Liver (tissue), 8 donors: ENCODE measurements at regions not wholly inside any gene's neighbourhood (a gene's known extent, or its start where the extent isn't known, plus 50 kb on each side); places are given as distances from the start of the nearest gene placed in this dataset.
A peak's percentile ranks its signal among the peaks of the same experiment; 100 is the strongest.

Experiments used
- DNase-seq: peaks from one replicate; pipeline ENCODE4 v3.0.0-alpha.2; 2017; ENCODE audit warnings: low spot score
- H3K27ac ChIP-seq, 2 donors: one replicate each; pipeline ENCODE4 v1.7.0; 2013; ENCODE audit warnings: inconsistent platforms in 2 of 2, low read length in 2 of 2, control low read depth in 1 of 2, low read depth in 1 of 2, mild to moderate bottlenecking in 1 of 2
- H3K27me3 ChIP-seq, 4 donors: one replicate each; pipeline versions ENCODE4 v1.6.1 to v1.7.0; 2013; ENCODE audit warnings: low read length in 3 of 4, inconsistent platforms in 1 of 4, mild to moderate bottlenecking in 1 of 4, moderate library complexity in 1 of 4; ENCODE audit not compliant: control insufficient read depth in 4 of 4, insufficient read depth in 4 of 4
- H3K36me3 ChIP-seq, 4 donors: one replicate each; pipeline versions ENCODE4 v1.6.1 to v1.7.0; 2013; ENCODE audit warnings: low read length in 3 of 4, mild to moderate bottlenecking in 3 of 4, low read depth in 1 of 4, moderate library complexity in 1 of 4; ENCODE audit not compliant: control insufficient read depth in 4 of 4, insufficient read depth in 3 of 4
- H3K4me1 ChIP-seq, 4 donors: one replicate each; pipeline versions ENCODE4 v1.6.1 to v1.7.0; 2013; ENCODE audit warnings: low read length in 3 of 4, mild to moderate bottlenecking in 3 of 4, moderate library complexity in 1 of 4; ENCODE audit not compliant: control insufficient read depth in 4 of 4, insufficient read depth in 4 of 4
- H3K4me3 ChIP-seq, 3 donors: one replicate each; pipeline versions ENCODE4 v1.6.1 to v1.7.0; 2013; ENCODE audit warnings: low read length in 3 of 3, control low read depth in 1 of 3, low read depth in 1 of 3, mild to moderate bottlenecking in 1 of 3
- H3K9ac ChIP-seq, 2 donors: one replicate each; pipeline ENCODE4 v1.7.0; 2013; ENCODE audit warnings: low read length in 2 of 2, mild to moderate bottlenecking in 2 of 2, moderate library complexity in 2 of 2, control low read depth in 1 of 2, low read depth in 1 of 2
- H3K9me3 ChIP-seq, 4 donors: one replicate each; pipeline versions ENCODE4 v1.6.1 to v1.7.0; 2013; ENCODE audit warnings: low read length in 3 of 4; ENCODE audit not compliant: control insufficient read depth in 4 of 4
- EGR1 ChIP-seq, 2 donors: IDR thresholded peaks; 2 replicates each; pipeline ENCODE4 v1.6.1; 2016 to 2018; ENCODE audit warnings: antibody characterized with exemption in 2 of 2, low read depth in 2 of 2
- FOXA1 ChIP-seq: IDR thresholded peaks from 2 replicates; pipeline ENCODE4 v1.6.1; 2016; ENCODE audit warnings: antibody characterized with exemption
- FOXA2 ChIP-seq: IDR thresholded peaks from 2 replicates; pipeline ENCODE4 v1.6.1; 2016; ENCODE audit warnings: antibody characterized with exemption
- GABPA ChIP-seq, 2 donors: IDR thresholded peaks in 1 of 2; conservative IDR thresholded peaks in 1 of 2; 2 replicates each; pipeline ENCODE4 v1.6.1; 2016; ENCODE audit warnings: antibody characterized with exemption in 2 of 2, mild to moderate bottlenecking in 1 of 2, moderate library complexity in 1 of 2
- HNF4A ChIP-seq, 2 donors: conservative IDR thresholded peaks; 2 replicates each; pipeline ENCODE4 v1.6.1; 2016; ENCODE audit warnings: antibody characterized with exemption in 2 of 2, mild to moderate bottlenecking in 2 of 2
- HNF4G ChIP-seq: IDR thresholded peaks from 2 replicates; pipeline ENCODE4 v1.6.1; 2016; ENCODE audit warnings: antibody characterized with exemption
- JUND ChIP-seq, 2 donors: IDR thresholded peaks; 2 replicates each; pipeline ENCODE4 v1.6.1; 2016; ENCODE audit warnings: antibody characterized with exemption in 2 of 2
- NR2F2 ChIP-seq: IDR thresholded peaks from 2 replicates; pipeline ENCODE4 v1.6.1; 2016; ENCODE audit warnings: antibody characterized with exemption
- RAD21 ChIP-seq, 2 donors: IDR thresholded peaks; 2 replicates each; pipeline ENCODE4 v1.6.1; 2016; ENCODE audit warnings: antibody characterized with exemption in 2 of 2, mild to moderate bottlenecking in 2 of 2
- RXRA ChIP-seq, 2 donors: IDR thresholded peaks; 2 replicates each; pipeline ENCODE4 v1.6.1; 2017 to 2018; ENCODE audit warnings: antibody characterized with exemption in 2 of 2, mild to moderate bottlenecking in 1 of 2
- SP1 ChIP-seq: IDR thresholded peaks from 2 replicates; pipeline ENCODE4 v1.6.1; 2018; ENCODE audit warnings: antibody characterized with exemption, mild to moderate bottlenecking
- TAF1 ChIP-seq: conservative IDR thresholded peaks from 2 replicates; pipeline ENCODE4 v1.6.1; 2016; ENCODE audit warnings: antibody characterized with exemption, mild to moderate bottlenecking
- YY1 ChIP-seq: IDR thresholded peaks from 2 replicates; pipeline ENCODE4 v1.6.1; 2016; ENCODE audit warnings: antibody characterized with exemption, mild to moderate bottlenecking
- WGBS: extraction: QIAGEN DNeasy Blood & Tissue Kit; methylation state at CpG from one replicate; pipeline ENCODE4 v1.1.7; 2013; 5-methylcytosine and 5-hydroxymethylcytosine counted together
- TF ChIP-seq, protein P1 (sequence below): IDR thresholded peaks from 2 replicates; pipeline ENCODE4 v1.6.1; 2016; ENCODE audit warnings: antibody characterized with exemption
- TF ChIP-seq, protein P2 (sequence below): fragments of 150-350 bp; IDR thresholded peaks from 2 replicates; pipeline ENCODE4 v1.5.1; 2017; ENCODE audit warnings: improper control_type of control experiment, low read depth, low read length; ENCODE audit not compliant: missing input control
- TF ChIP-seq, protein P3 (sequence below): IDR thresholded peaks from 2 replicates; pipeline ENCODE4 v1.6.1; 2016; ENCODE audit warnings: antibody characterized with exemption
- TF ChIP-seq, protein P4 (sequence below): IDR thresholded peaks from 2 replicates; pipeline ENCODE4 v1.6.1; 2016; ENCODE audit warnings: antibody characterized with exemption
- TF ChIP-seq, protein P5 (sequence below): IDR thresholded peaks from 2 replicates; pipeline ENCODE4 v1.6.1; 2016; ENCODE audit warnings: antibody characterized with exemption, mild to moderate bottlenecking
- donor health status: healthy.
- donor health status: healthy.
- donor health status: healthy.
- donor health status: healthy.
- donor health status: healthy.

DNA sequence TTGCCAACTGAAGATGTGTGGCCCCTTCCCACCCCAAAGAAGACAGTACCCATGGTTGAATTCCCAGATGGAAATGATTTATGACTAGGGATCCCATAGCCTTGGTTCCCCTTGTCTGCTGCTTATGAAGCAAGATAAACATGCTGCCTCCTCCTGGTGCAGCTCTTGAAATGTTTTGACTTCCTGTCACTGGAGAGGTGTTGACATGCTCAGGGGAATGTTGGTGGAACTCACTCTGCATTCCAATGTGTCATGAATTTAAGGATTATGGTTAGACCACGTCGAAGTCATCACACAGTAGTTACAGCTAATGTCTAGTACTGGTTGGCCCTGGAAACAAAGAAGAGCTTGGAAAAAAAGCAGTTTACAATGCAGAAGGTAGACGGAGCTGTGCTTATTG lies 69.0 kb upstream of the FAM110C start:
- 49% methylated on average over 3 of the region's 3 CpGs for WGBS
- TF ChIP-seq, protein P1, sequence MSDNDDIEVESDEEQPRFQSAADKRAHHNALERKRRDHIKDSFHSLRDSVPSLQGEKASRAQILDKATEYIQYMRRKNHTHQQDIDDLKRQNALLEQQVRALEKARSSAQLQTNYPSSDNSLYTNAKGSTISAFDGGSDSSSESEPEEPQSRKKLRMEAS, result no peak
- no peak for TF ChIP-seq YY1
- no peaks in the 10 kb centered on the region for H3K36me3 ChIP-seq

DNA sequence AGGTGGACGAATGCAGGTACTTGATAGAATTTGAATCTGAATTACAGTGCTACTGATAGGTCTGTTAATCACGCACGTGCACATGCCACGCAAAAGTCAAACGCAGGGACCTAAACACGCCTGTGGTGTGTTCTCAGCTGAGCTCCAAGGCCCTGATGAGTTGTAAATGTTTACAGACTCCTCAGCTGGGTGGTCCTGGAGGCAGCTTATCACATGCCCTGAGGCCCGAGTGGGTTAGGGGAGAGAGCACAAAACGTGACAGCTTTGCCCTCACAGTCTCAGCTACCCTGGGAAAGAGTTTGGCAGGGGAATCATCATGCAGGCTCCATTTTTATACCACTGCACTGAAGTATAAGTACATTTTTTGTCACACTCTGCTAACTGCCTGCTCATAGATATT lies 68.3 kb upstream of the FAM110C start:
- DNase-seq, result no peak
- H3K4me3 ChIP-seq, result no peak overlapping the region
- H3K9me3 ChIP-seq, result no peaks in the 10 kb centered on the region
- no peaks in the 10 kb centered on the region for H3K36me3 ChIP-seq
- 81% methylated on average over 8 of the region's 8 CpGs for WGBS
- TF ChIP-seq EGR1 (IDR thresholded peaks at IDR 0.05; ENCODE audit: low read depth in 2 of 2), result no peak
- no peak for TF ChIP-seq FOXA1
- no peak for TF ChIP-seq TAF1
- no peak for TF ChIP-seq JUND (IDR thresholded peaks at IDR 0.05)
- no peak for TF ChIP-seq NR2F2
- TF ChIP-seq, protein P2, sequence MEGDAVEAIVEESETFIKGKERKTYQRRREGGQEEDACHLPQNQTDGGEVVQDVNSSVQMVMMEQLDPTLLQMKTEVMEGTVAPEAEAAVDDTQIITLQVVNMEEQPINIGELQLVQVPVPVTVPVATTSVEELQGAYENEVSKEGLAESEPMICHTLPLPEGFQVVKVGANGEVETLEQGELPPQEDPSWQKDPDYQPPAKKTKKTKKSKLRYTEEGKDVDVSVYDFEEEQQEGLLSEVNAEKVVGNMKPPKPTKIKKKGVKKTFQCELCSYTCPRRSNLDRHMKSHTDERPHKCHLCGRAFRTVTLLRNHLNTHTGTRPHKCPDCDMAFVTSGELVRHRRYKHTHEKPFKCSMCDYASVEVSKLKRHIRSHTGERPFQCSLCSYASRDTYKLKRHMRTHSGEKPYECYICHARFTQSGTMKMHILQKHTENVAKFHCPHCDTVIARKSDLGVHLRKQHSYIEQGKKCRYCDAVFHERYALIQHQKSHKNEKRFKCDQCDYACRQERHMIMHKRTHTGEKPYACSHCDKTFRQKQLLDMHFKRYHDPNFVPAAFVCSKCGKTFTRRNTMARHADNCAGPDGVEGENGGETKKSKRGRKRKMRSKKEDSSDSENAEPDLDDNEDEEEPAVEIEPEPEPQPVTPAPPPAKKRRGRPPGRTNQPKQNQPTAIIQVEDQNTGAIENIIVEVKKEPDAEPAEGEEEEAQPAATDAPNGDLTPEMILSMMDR, result no peak
- TF ChIP-seq SP1, result no peak
- no peaks in the 10 kb centered on the region for H3K27me3 ChIP-seq
- peaks cover 0 to 6% (median 3%) of the 10 kb centered on the region in 4 donors for H3K4me1 ChIP-seq
- no peak overlapping the region for H3K27ac ChIP-seq
- H3K9ac ChIP-seq, result no peak overlapping the region

More for the DNA sequence above, 69.0 kb upstream of the FAM110C start:
- Histone ChIP-seq H3K9me3 (no peaks in the 10 kb centered on the region), H3K4me1 (peaks cover 0 to under 1% (median 0%) of the 10 kb centered on the region in 4 donors), H3K27me3 (no peaks in the 10 kb centered on the region), H3K4me3 (no peak overlapping the region), H3K27ac (no peak overlapping the region), H3K9ac (no peak overlapping the region)
- no peak for DNase-seq

DNA sequence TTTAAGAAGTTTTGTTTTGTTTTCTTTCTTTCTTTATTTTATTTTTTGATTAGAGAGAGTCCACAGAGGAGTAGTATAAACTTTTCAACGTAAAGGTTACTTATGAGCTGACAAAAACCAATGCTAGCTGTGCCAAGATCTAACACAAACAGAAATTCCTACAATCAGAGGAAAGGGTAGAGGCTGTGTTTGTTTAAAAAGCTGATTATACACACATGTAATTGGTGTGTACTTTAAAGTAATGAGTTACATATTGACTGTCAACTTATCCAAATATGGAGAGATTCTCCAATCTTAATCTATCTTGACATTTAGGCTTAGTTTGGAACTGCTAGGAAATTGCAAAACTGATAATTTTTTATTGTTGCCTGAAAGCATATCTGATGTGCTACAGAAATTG lies 63.7 kb upstream of the FAM110C start:
- peaks cover 0 to 5% (median 2%) of the 10 kb centered on the region in 4 donors for H3K9me3 ChIP-seq
- no peak overlapping the region for H3K9ac ChIP-seq
- H3K4me1 ChIP-seq, result peaks cover 0 to 15% (median 4%) of the 10 kb centered on the region in 4 donors
- H3K36me3 ChIP-seq, result no peaks in the 10 kb centered on the region
- H3K4me3 ChIP-seq, result no peak overlapping the region
- no peak overlapping the region for H3K27ac ChIP-seq
- no peak for DNase-seq
- 13% methylated on average over 1 of the region's 1 CpG for WGBS
- H3K27me3 ChIP-seq, result no peaks in the 10 kb centered on the region
- TF ChIP-seq HNF4A (conservative IDR thresholded peaks at IDR 0.05) (peak in 1 of 2 donors; percentile 14), FOXA2 (peak; percentile 61), FOXA1 (peak; percentile 34), EGR1 (IDR thresholded peaks at IDR 0.05; ENCODE audit: low read depth in 2 of 2) (no peak), RXRA (IDR thresholded peaks at IDR 0.05) (peak in 1 of 2 donors; percentile 18), HNF4G (no peak), SP1 (peak; percentile 27), JUND (IDR thresholded peaks at IDR 0.05) (no peak), NR2F2 (no peak), RAD21 (IDR thresholded peaks at IDR 0.05) (no peak), GABPA (IDR thresholded peaks at IDR 0.05 in 1 of 2, conservative IDR thresholded peaks at IDR 0.05 in 1 of 2) (no peak), TAF1 (no peak)
- TF ChIP-seq, protein P2, result no peak
- TF ChIP-seq, protein P3, sequence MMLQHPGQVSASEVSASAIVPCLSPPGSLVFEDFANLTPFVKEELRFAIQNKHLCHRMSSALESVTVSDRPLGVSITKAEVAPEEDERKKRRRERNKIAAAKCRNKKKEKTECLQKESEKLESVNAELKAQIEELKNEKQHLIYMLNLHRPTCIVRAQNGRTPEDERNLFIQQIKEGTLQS, result no peak
- TF ChIP-seq, protein P4, sequence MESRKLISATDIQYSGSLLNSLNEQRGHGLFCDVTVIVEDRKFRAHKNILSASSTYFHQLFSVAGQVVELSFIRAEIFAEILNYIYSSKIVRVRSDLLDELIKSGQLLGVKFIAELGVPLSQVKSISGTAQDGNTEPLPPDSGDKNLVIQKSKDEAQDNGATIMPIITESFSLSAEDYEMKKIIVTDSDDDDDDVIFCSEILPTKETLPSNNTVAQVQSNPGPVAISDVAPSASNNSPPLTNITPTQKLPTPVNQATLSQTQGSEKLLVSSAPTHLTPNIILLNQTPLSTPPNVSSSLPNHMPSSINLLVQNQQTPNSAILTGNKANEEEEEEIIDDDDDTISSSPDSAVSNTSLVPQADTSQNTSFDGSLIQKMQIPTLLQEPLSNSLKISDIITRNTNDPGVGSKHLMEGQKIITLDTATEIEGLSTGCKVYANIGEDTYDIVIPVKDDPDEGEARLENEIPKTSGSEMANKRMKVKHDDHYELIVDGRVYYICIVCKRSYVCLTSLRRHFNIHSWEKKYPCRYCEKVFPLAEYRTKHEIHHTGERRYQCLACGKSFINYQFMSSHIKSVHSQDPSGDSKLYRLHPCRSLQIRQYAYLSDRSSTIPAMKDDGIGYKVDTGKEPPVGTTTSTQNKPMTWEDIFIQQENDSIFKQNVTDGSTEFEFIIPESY, result peak; percentile 14
- TF ChIP-seq, protein P1, result peak; percentile 10
- TF ChIP-seq, protein P5, sequence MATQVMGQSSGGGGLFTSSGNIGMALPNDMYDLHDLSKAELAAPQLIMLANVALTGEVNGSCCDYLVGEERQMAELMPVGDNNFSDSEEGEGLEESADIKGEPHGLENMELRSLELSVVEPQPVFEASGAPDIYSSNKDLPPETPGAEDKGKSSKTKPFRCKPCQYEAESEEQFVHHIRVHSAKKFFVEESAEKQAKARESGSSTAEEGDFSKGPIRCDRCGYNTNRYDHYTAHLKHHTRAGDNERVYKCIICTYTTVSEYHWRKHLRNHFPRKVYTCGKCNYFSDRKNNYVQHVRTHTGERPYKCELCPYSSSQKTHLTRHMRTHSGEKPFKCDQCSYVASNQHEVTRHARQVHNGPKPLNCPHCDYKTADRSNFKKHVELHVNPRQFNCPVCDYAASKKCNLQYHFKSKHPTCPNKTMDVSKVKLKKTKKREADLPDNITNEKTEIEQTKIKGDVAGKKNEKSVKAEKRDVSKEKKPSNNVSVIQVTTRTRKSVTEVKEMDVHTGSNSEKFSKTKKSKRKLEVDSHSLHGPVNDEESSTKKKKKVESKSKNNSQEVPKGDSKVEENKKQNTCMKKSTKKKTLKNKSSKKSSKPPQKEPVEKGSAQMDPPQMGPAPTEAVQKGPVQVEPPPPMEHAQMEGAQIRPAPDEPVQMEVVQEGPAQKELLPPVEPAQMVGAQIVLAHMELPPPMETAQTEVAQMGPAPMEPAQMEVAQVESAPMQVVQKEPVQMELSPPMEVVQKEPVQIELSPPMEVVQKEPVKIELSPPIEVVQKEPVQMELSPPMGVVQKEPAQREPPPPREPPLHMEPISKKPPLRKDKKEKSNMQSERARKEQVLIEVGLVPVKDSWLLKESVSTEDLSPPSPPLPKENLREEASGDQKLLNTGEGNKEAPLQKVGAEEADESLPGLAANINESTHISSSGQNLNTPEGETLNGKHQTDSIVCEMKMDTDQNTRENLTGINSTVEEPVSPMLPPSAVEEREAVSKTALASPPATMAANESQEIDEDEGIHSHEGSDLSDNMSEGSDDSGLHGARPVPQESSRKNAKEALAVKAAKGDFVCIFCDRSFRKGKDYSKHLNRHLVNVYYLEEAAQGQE, result no peak
